ENCODE measurements at regions not wholly inside any gene's neighbourhood (a gene's known extent, or its start where the extent isn't known, plus 50 kb on each side); places are given as distances from the start of the nearest gene placed in this dataset.

DNA sequence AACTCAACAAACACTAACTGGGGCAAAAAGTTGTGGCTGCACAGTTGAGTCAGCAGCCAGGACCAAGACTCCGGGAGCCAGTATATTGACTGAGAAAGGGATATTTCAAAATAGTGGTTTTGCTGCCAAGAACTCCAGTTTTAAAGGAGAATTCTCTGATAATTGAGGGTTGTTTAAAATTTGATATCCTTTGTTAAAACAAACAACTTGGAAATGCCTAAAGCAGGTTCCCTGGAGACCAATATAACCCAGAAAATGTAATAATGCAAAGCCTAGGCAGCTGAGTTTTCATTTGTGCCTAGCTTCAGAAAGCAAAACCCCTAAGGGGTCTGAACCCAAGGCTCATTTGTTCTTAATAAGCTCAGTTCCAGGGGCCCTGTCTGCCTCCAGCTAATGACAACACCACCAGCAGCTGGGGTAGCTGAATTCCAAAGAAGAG is 311.7 kb upstream of the CCDC196 start:
- no peaks in the 10 kb centered on the region for H3K27me3 ChIP-seq
- H3K4me3 ChIP-seq = no peak overlapping the region
- H3K9me3 ChIP-seq = peaks cover 0 to 5% (median 0%) of the 10 kb centered on the region in 3 donors
- no peaks in the 10 kb centered on the region for H3K36me3 ChIP-seq (replicated peaks in 1 of 2; ENCODE audit: insufficient read depth in 1 of 2, low read depth in 2 of 2)
- DNase-seq (no peak), ATAC-seq (no peak)
- H3K27ac ChIP-seq = no peak overlapping the region
- H3K4me1 ChIP-seq = no peaks in the 10 kb centered on the region
- intact Hi-C loops (cut with DNase I) = no loop called here
- TF ChIP-seq POLR2A (IDR thresholded peaks at IDR 0.05) = no peak
- TF ChIP-seq, protein P1, sequence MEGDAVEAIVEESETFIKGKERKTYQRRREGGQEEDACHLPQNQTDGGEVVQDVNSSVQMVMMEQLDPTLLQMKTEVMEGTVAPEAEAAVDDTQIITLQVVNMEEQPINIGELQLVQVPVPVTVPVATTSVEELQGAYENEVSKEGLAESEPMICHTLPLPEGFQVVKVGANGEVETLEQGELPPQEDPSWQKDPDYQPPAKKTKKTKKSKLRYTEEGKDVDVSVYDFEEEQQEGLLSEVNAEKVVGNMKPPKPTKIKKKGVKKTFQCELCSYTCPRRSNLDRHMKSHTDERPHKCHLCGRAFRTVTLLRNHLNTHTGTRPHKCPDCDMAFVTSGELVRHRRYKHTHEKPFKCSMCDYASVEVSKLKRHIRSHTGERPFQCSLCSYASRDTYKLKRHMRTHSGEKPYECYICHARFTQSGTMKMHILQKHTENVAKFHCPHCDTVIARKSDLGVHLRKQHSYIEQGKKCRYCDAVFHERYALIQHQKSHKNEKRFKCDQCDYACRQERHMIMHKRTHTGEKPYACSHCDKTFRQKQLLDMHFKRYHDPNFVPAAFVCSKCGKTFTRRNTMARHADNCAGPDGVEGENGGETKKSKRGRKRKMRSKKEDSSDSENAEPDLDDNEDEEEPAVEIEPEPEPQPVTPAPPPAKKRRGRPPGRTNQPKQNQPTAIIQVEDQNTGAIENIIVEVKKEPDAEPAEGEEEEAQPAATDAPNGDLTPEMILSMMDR (IDR thresholded peaks at IDR 0.05) = no peak
- WGBS, 2 donors = 11 to 28% methylated on average over 1 of the region's 1 CpG

DNA sequence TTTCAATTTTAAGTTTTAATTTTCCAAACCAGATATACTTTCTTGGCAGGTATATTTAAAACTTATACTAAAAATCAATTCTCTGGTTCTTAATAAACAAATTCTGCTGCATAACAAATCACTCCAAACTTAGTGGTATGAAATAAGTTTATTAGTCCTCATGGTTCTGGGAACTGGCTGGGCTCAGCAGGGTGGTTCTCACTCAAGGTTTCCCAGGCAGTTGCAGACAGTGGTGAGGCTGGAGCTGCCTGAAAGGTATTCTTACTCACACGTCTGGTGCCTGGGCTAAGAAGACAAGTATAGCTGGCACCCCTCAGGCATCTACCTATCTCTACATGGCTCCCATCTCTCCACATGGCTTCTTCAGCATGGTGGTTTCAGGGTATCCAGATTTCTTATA is 308.2 kb upstream of the CCDC196 start:
- Histone ChIP-seq H3K4me3 (no peak overlapping the region), H3K27ac (no peak overlapping the region), H3K4me1 (no peaks in the 10 kb centered on the region), H3K27me3 (no peaks in the 10 kb centered on the region), H3K9me3 (peaks cover 0 to 5% (median 0%) of the 10 kb centered on the region in 3 donors), H3K36me3 (replicated peaks in 1 of 2; ENCODE audit: insufficient read depth in 1 of 2, low read depth in 2 of 2) (no peaks in the 10 kb centered on the region)
- WGBS, 2 donors = 58 to 71% methylated on average over 1 of the region's 1 CpG
- TF ChIP-seq POLR2A (IDR thresholded peaks at IDR 0.05) = no peak
- TF ChIP-seq, protein P1 (IDR thresholded peaks at IDR 0.05) = no peak
- DNase-seq (no peak), ATAC-seq (no peak)
- intact Hi-C loops (cut with DNase I) = no loop called here

DNA sequence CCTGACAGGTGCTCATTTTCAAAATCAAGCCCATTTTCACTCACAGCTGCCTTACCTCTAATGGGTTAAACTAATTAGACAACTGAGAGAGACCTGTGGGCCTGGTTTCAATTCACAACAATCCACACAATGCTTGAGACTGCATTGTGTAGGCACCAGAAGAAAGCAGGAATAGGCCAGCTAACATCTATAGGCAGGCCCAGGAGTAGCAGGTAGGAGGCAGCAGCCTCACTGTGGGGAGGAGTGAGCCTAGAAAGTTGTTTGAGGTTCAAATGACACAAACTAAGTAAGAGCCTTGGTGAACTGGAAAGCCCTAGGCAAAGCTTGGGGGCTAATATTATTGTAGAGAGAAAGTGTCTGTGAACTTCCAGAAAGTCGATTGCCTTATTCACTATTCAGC is 289.5 kb upstream of the CCDC196 start:
- Histone ChIP-seq H3K4me3 (no peak overlapping the region), H3K27me3 (no peaks in the 10 kb centered on the region), H3K4me1 (no peaks in the 10 kb centered on the region), H3K9me3 (no peaks in the 10 kb centered on the region), H3K27ac (no peak overlapping the region), H3K36me3 (replicated peaks in 1 of 2; ENCODE audit: insufficient read depth in 1 of 2, low read depth in 2 of 2) (no peaks in the 10 kb centered on the region)
- intact Hi-C loops (cut with DNase I) = no loop called here
- WGBS, 2 donors = 38 to 73% methylated on average over 1 of the region's 1 CpG
- TF ChIP-seq POLR2A (IDR thresholded peaks at IDR 0.05) = no peak
- TF ChIP-seq, protein P1 (IDR thresholded peaks at IDR 0.05) = no peak
- no peak for DNase-seq
- ATAC-seq = no peak

DNA sequence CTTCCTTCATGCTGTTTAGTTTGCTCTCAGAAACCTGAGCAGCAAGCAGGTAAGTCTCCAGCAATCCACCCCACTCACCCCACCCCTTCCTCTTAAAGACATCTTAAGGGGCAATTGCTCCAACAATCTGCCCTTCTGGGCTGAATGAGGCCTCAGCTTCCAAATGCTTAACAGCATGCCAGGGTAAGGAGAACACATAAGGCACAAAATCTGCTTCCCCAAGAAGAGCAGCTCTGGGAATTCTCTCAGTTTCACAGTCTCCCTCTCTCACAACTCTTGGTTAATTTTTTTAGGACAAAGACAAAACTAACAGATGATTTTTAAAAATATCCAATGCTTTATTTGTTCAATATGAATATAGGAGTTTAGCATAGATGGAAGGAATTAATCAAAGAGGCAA is 288.9 kb upstream of the CCDC196 start:
- H3K36me3 ChIP-seq (replicated peaks in 1 of 2; ENCODE audit: insufficient read depth in 1 of 2, low read depth in 2 of 2) = no peaks in the 10 kb centered on the region
- TF ChIP-seq POLR2A (IDR thresholded peaks at IDR 0.05) = no peak
- TF ChIP-seq, protein P1 (IDR thresholded peaks at IDR 0.05) = no peak
- intact Hi-C loops (cut with DNase I) = no loop called here

DNA sequence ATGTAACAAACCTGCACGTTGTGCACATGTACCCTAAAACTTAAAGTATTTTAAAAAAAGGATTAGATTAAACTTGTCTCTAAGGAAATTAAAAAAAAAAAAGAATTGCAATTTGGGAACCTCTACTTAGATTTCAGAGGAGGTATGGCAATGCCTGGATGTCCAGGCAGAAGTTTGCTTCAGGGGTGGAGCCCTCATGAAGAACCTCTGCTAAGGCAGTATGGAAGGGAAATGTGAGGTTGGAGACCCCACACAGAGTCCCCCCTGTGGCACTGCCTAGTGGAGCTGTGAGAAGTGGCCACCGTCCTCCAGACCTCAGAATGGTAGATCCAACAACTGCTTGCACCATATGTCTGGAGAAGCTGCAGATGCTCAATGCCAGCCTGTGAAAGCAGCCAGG is 279.6 kb upstream of the CCDC196 start:
- no peak overlapping the region for H3K27ac ChIP-seq
- WGBS, 2 donors = 59 to 81% methylated on average over 2 of the region's 2 CpGs

More for the DNA sequence above, 288.9 kb upstream of the CCDC196 start:
- H3K9me3 ChIP-seq = no peaks in the 10 kb centered on the region
- no peaks in the 10 kb centered on the region for H3K27me3 ChIP-seq
- DNase-seq (no peak), ATAC-seq (no peak)
- no peak overlapping the region for H3K4me3 ChIP-seq
- H3K27ac ChIP-seq = no peak overlapping the region
- H3K4me1 ChIP-seq = no peaks in the 10 kb centered on the region

More for the DNA sequence above, 279.6 kb upstream of the CCDC196 start:
- Histone ChIP-seq H3K36me3 (replicated peaks in 1 of 2; ENCODE audit: insufficient read depth in 1 of 2, low read depth in 2 of 2) (no peaks in the 10 kb centered on the region), H3K9me3 (no peaks in the 10 kb centered on the region), H3K4me1 (no peaks in the 10 kb centered on the region), H3K27me3 (no peaks in the 10 kb centered on the region), H3K4me3 (no peak overlapping the region)
- intact Hi-C loops (cut with DNase I) = no loop called here
- TF ChIP-seq, protein P1 (IDR thresholded peaks at IDR 0.05) = no peak
- TF ChIP-seq POLR2A (IDR thresholded peaks at IDR 0.05) = no peak
- no peak for ATAC-seq
- no peak for DNase-seq

Data from body of pancreas (tissue), 4 donors.